ENCODE measurements at regions not wholly inside any gene's neighbourhood (a gene's known extent, or its start where the extent isn't known, plus 50 kb on each side); places are given as distances from the start of the nearest gene placed in this dataset.

- no peaks in the 10 kb centered on the region for H3K9me3 ChIP-seq (ENCODE audit: control insufficient read depth, insufficient read depth, low read length)
- H3K4me1 ChIP-seq (ENCODE audit: control insufficient read depth, low read length): peaks cover 10% of the 10 kb centered on the region
- no peaks in the 10 kb centered on the region for H3K9me2 ChIP-seq (replicated peaks; ENCODE audit: control insufficient read depth, low read length)
- no peak for TF ChIP-seq CTCF (IDR thresholded peaks at IDR 0.05; ENCODE audit: low read depth, low read length, poor library complexity, severe bottlenecking)
- no peaks in the 10 kb centered on the region for H3K79me2 ChIP-seq (ENCODE audit: control insufficient read depth, low read length)
- H3K27me3 ChIP-seq (ENCODE audit: control insufficient read depth, low read length): no peaks in the 10 kb centered on the region
- no peaks in the 10 kb centered on the region for H4K20me1 ChIP-seq (ENCODE audit: control insufficient read depth, insufficient read depth, low read depth, low read length)
- no peak overlapping the region for H3K27ac ChIP-seq (ENCODE audit: low read depth, low read length)
- peaks cover 4% of the 10 kb centered on the region for H3F3A ChIP-seq (ENCODE audit: control insufficient read depth, insufficient read depth)
- no peaks in the 10 kb centered on the region for H3K36me3 ChIP-seq (ENCODE audit: control insufficient read depth, low read length)
- H3K4me2 ChIP-seq (ENCODE audit: low read length): no peak overlapping the region
- no peak overlapping the region for H3K4me3 ChIP-seq (ENCODE audit: low read length)
These were observed 91.6 kb upstream of the BCAR3 start for GRCh38 chr1:93773049-93773838.

- no peak overlapping the region for H3K27ac ChIP-seq (ENCODE audit: low read depth, low read length)
- no peaks in the 10 kb centered on the region for H3K36me3 ChIP-seq (ENCODE audit: control insufficient read depth, low read length)
- H3K4me3 ChIP-seq (ENCODE audit: low read length): no peak overlapping the region
- peaks cover 4% of the 10 kb centered on the region for H3F3A ChIP-seq (ENCODE audit: control insufficient read depth, insufficient read depth)
- H3K27me3 ChIP-seq (ENCODE audit: control insufficient read depth, low read length): no peaks in the 10 kb centered on the region
- H3K4me1 ChIP-seq (ENCODE audit: control insufficient read depth, low read length): peaks cover 2% of the 10 kb centered on the region; the same call in 1 of the 2 replicates
- H3K9me3 ChIP-seq (ENCODE audit: control insufficient read depth, insufficient read depth, low read length): no peaks in the 10 kb centered on the region
- H3K79me2 ChIP-seq (ENCODE audit: control insufficient read depth, low read length): no peaks in the 10 kb centered on the region
- H3K9me2 ChIP-seq (replicated peaks; ENCODE audit: control insufficient read depth, low read length): no peaks in the 10 kb centered on the region
- no peaks in the 10 kb centered on the region for H4K20me1 ChIP-seq (ENCODE audit: control insufficient read depth, insufficient read depth, low read depth, low read length)
- no peak overlapping the region for H3K4me2 ChIP-seq (ENCODE audit: low read length)
- TF ChIP-seq EZH2phosphoT487 (IDR thresholded peaks at IDR 0.05; ENCODE audit: borderline replicate concordance, low read length) (no peak), CTCF (IDR thresholded peaks at IDR 0.05; ENCODE audit: low read depth, low read length, poor library complexity, severe bottlenecking) (no peak)
These were observed 90.2 kb upstream of the BCAR3 start for GRCh38 chr1:93771843-93772242.

GRCh38 chr1:93770640-93771039, 89.0 kb upstream of the BCAR3 start:
- Histone ChIP-seq H3K4me2 (ENCODE audit: low read length) (no peak overlapping the region), H3K27ac (ENCODE audit: low read depth, low read length) (no peak overlapping the region), H3F3A (ENCODE audit: control insufficient read depth, insufficient read depth) (no peaks in the 10 kb centered on the region), H3K9me2 (replicated peaks; ENCODE audit: control insufficient read depth, low read length) (no peaks in the 10 kb centered on the region), H3K36me3 (ENCODE audit: control insufficient read depth, low read length) (no peaks in the 10 kb centered on the region), H3K4me1 (ENCODE audit: control insufficient read depth, low read length) (no peaks in the 10 kb centered on the region), H3K4me3 (ENCODE audit: low read length) (no peak overlapping the region), H3K27me3 (ENCODE audit: control insufficient read depth, low read length) (no peaks in the 10 kb centered on the region), H3K79me2 (ENCODE audit: control insufficient read depth, low read length) (no peaks in the 10 kb centered on the region), H4K20me1 (ENCODE audit: control insufficient read depth, insufficient read depth, low read depth, low read length) (no peaks in the 10 kb centered on the region), H3K9me3 (ENCODE audit: control insufficient read depth, insufficient read depth, low read length) (no peaks in the 10 kb centered on the region)
- TF ChIP-seq EZH2phosphoT487 (IDR thresholded peaks at IDR 0.05; ENCODE audit: borderline replicate concordance, low read length) (no peak), CTCF (IDR thresholded peaks at IDR 0.05; ENCODE audit: low read depth, low read length, poor library complexity, severe bottlenecking) (no peak)
